Muscle of leg (tissue), 3 donors: ENCODE measurements at regions not wholly inside any gene's neighbourhood (a gene's known extent, or its start where the extent isn't known, plus 50 kb on each side); places are given as distances from the start of the nearest gene placed in this dataset.

Experiments
- DNase-seq: peaks from one replicate; pipeline ENCODE4 v3.0.0; 2013
- H3K27ac ChIP-seq: one replicate; pipeline ENCODE4 v1.5.1; 2013; ENCODE audit warnings: mild to moderate bottlenecking, low read length, control low read depth
- H3K27me3 ChIP-seq: one replicate; pipeline ENCODE4 v1.6.1; 2013; ENCODE audit warnings: low read length; ENCODE audit not compliant: control insufficient read depth, insufficient read depth
- H3K36me3 ChIP-seq: one replicate; pipeline ENCODE4 v1.6.1; 2013; ENCODE audit warnings: low read length; ENCODE audit not compliant: control insufficient read depth, insufficient read depth
- H3K4me1 ChIP-seq: one replicate; pipeline ENCODE4 v1.6.1; 2013; ENCODE audit warnings: low read length; ENCODE audit not compliant: control insufficient read depth, insufficient read depth
- H3K4me3 ChIP-seq: one replicate; pipeline ENCODE4 v1.5.1; 2013; ENCODE audit warnings: low read length, control low read depth
- H3K9me3 ChIP-seq: replicated peaks from 2 replicates; pipeline ENCODE4 v1.6.1; 2013; ENCODE audit warnings: low read depth, low read length; ENCODE audit not compliant: control insufficient read depth
- WGBS: methylation state at CpG from one replicate; pipeline ENCODE4 v1.1.5; 2013; ENCODE audit warnings: missing lambda C conversion rate; ENCODE audit not compliant: insufficient coverage; 5-methylcytosine and 5-hydroxymethylcytosine counted together

GRCh38 chr16:86929057-86929871 is 350.9 kb downstream of the FOXL1 start:
- H3K4me1 ChIP-seq, result peaks cover 58% of the 10 kb centered on the region
- WGBS, result 33% methylated on average over 25 of the region's 45 CpGs
- no peaks in the 10 kb centered on the region for H3K9me3 ChIP-seq
- H3K27ac ChIP-seq, result peak overlapping the region; percentile 31
- peaks cover 63% of the 10 kb centered on the region for H3K27me3 ChIP-seq
- DNase-seq, result no peak
- no peak overlapping the region for H3K4me3 ChIP-seq
- H3K36me3 ChIP-seq, result no peaks in the 10 kb centered on the region

DNA sequence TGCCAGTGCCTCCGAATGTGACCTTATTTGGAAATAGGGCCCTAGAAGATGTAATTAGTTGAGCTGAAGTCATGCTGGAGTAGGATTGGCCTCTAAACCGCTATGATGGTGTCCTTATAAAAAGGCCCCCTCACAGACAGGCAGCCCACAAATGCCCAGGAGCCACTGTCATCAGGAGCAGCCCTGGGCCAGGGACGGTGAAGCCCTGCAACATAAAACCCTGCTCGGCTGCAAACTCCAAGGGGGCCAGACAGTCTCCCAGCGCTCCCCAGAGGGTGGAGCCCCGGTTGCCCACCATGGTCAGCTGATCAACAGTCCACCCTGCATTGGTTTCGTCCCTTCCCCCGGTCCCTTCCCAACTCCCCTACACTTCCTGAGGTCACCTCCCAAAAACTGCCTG is 351.7 kb downstream of the FOXL1 start:
- no peak for DNase-seq
- no peaks in the 10 kb centered on the region for H3K36me3 ChIP-seq
- no peak overlapping the region for H3K4me3 ChIP-seq
- H3K27me3 ChIP-seq, result peaks cover 66% of the 10 kb centered on the region
- 88% methylated on average over 1 of the region's 8 CpGs for WGBS
- peaks cover 58% of the 10 kb centered on the region for H3K4me1 ChIP-seq
- H3K9me3 ChIP-seq, result no peaks in the 10 kb centered on the region
- no peak overlapping the region for H3K27ac ChIP-seq

DNA sequence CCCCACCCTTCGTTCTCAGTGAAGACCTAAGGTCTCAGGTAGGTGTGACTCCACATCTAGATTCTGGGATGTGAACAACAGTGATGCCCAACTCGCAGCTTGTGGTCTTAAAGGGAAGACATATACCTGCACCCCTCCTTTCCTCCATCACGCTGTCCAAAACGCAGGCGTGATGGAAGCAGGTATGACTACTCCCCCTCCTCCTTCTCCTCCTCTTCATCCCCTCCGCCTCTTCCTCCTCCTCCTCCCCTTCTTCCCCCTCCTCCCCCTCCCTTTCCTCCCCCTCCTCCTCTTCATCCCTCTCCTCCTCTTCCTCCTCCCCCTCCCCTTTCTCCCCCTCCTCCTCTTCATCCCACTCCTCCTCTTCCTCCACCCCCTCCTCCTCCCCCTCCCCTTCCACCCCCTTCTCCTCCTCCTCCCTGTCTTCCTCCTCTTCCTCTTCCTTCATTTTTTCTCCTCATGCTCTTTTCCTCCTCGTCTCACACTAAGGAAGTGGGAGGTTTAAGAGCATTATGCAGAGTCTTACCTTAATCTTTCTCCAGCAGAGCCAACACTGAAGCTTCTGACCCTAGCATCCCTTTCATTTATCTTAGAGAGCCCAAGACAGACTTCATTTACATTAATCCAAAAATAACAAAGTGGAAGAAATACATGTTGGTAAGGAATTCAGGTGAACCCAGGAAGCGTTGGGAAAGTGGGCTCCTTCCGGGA is 352.5 kb downstream of the FOXL1 start:
- no peaks in the 10 kb centered on the region for H3K36me3 ChIP-seq
- H3K4me3 ChIP-seq, result no peak overlapping the region
- 70% methylated on average over 7 of the region's 9 CpGs for WGBS

GRCh38 chr16:86931410-86931941 is 353.1 kb downstream of the FOXL1 start:
- Histone ChIP-seq H3K4me3 (no peak overlapping the region), H3K36me3 (no peaks in the 10 kb centered on the region), H3K9me3 (no peaks in the 10 kb centered on the region), H3K27me3 (peaks cover 64% of the 10 kb centered on the region), H3K27ac (peak overlapping the region; percentile 29), H3K4me1 (peaks cover 47% of the 10 kb centered on the region)
- peak; percentile 65 for DNase-seq
- WGBS, result 26% methylated on average over 26 of the region's 26 CpGs

More for the DNA sequence above, 352.5 kb downstream of the FOXL1 start:
- DNase-seq, result no peak
- Histone ChIP-seq H3K27ac (peak overlapping the region; percentile 29), H3K9me3 (no peaks in the 10 kb centered on the region), H3K27me3 (peaks cover 64% of the 10 kb centered on the region), H3K4me1 (peaks cover 53% of the 10 kb centered on the region)

DNA sequence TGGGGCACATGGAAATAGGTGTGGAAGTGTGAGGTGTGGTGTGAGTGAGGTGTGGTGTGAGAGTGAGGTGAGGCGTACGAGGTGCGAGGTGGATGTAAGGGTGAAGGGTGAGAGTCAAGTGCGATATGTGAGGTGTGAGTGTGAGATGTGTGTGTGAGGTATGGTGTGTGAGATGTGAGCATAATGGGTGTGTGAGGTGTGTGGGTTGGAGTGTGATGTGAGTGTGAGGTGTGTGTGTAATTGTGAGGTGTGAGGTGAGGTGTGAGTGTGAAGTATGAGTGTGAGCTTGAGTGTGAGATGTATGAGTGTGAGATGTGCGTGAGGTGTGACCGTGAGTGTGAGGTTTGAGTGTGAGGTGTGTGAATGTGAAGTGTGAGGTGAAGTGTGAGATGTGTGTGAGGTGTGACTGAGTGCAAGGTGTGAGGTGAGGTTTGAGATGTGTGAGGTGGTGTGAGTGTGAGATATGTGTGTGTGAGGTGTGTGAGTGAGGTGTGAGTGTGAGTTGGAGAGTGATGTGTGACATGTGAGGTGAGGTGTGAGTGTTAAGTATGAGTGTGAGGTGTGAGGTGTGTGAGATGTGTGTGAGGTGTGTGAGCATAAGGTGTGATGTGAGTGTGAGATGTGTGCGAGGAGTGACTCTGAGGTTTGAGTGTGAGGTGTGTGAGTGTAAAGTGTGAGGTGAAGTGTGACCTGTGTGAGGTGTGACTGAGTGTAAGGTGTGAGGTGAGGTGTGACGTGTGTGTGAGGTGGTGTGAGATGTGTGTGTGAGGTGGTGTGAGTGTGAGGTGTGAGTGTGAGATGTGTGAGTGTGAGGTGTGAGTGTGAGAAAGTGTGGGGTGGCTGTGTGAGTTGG is 354.0 kb downstream of the FOXL1 start:
- Histone ChIP-seq H3K27ac (no peak overlapping the region), H3K36me3 (no peaks in the 10 kb centered on the region), H3K4me3 (no peak overlapping the region), H3K9me3 (no peaks in the 10 kb centered on the region), H3K27me3 (peaks cover 61% of the 10 kb centered on the region), H3K4me1 (peaks cover 42% of the 10 kb centered on the region)
- WGBS, result 93% methylated on average over 8 of the region's 8 CpGs
- DNase-seq, result no peak

DNA sequence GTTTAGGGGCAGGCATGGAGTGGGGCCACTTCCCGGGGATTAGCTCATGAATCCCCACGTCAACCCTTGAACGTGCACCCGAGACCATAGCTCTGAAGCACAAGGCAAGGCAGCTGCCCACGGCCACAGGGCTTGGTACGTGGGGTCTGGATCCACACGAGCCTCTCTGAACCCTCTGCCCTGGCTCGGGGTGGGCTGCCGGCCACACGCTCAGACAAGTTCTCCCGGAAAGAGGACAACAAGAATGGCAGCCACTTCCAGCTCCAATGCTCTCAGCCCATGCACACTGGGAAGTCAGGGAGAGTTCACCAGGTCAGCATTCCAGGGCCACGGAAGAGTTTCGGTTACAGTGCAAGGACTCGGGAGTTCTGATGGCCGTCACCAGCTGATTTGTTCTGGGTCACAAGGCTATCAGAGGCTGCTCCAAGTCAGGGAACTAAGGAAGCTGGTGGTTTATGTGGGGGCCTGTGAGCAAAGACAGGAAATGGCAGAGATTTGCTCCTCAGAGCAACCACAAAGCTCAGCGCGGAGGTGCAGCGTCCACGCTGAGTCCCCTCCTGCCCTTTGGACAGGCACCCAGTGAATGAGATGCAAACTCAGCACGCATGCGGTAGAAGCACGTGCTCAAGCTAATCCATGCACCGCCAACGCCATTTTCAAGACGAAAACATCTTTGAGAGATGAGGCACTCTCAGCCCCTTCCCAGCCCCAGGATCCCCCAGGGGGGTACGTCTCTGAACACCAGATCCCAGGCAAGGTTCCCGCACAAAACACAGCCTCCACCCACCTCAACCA is 356.4 kb downstream of the FOXL1 start:
- H3K27ac ChIP-seq, result peak overlapping the region; percentile 7
- 46% methylated on average over 24 of the region's 27 CpGs for WGBS
- H3K36me3 ChIP-seq, result no peaks in the 10 kb centered on the region

GRCh38 chr16:86939609-86940008 is 361.3 kb downstream of the FOXL1 start:
- no peak overlapping the region for H3K27ac ChIP-seq
- DNase-seq, result no peak
- no peaks in the 10 kb centered on the region for H3K36me3 ChIP-seq
- peaks cover 5% of the 10 kb centered on the region for H3K9me3 ChIP-seq
- no CpG with 5 or more reads among the region's 2 CpGs for WGBS
- H3K4me3 ChIP-seq, result no peak overlapping the region
- H3K4me1 ChIP-seq, result peaks cover 11% of the 10 kb centered on the region
- H3K27me3 ChIP-seq, result peaks cover 25% of the 10 kb centered on the region

More for the DNA sequence above, 356.4 kb downstream of the FOXL1 start:
- Histone ChIP-seq H3K4me1 (peaks cover 27% of the 10 kb centered on the region), H3K4me3 (no peak overlapping the region), H3K9me3 (peaks cover 2% of the 10 kb centered on the region), H3K27me3 (peaks cover 50% of the 10 kb centered on the region)
- no peak for DNase-seq

DNA sequence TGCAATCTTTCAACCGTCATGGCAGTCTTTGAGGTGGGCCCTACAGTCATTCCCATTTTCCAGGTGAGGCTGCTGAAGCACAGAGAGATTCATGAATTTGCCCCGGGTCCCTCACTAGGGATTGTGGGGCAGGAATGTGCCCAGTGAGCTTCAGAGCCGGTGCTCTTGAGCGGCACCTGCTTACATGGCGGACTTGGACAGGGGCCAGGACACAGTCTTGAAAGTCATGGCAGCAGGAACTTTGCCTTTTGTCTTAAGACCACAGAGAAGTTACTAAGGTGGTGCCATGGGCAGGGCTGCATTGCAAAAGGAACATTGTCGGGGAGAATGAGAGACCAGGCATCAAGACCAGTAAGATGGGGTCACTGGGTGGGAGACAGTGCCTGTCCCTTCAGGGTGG is 363.4 kb downstream of the FOXL1 start:
- Histone ChIP-seq H3K4me1 (peaks cover 9% of the 10 kb centered on the region), H3K27ac (no peak overlapping the region), H3K9me3 (peaks cover 5% of the 10 kb centered on the region), H3K36me3 (no peaks in the 10 kb centered on the region), H3K4me3 (no peak overlapping the region), H3K27me3 (peaks cover 6% of the 10 kb centered on the region)
- no peak for DNase-seq
- 92% methylated on average over 6 of the region's 6 CpGs for WGBS
